ENCODE measurements at regions not wholly inside any gene's neighbourhood (a gene's known extent, or its start where the extent isn't known, plus 50 kb on each side); places are given as distances from the start of the nearest gene placed in this dataset.
"Not testable (repeated sequence)": the region's sequence is repeated elsewhere in the genome, so short reads cannot be mapped to it uniquely, and the experiment has no call there.

GRCh38 chr9:68593760-68594159, 53.1 kb upstream of the TMEM252 start:
- H3K9me3 Mint-ChIP-seq, result peaks cover 12% of the 10 kb centered on the region
- not testable (repeated sequence) for H3K27me3 Mint-ChIP-seq, H3K36me3 Mint-ChIP-seq, H3K4me3 Mint-ChIP-seq, ATAC-seq
- peaks cover 12% of the 10 kb centered on the region for H3K4me1 Mint-ChIP-seq
- H3K27ac Mint-ChIP-seq, result peak overlapping the region; percentile 15

- no peaks in the 10 kb centered on the region for H3K27me3 Mint-ChIP-seq
- H3K36me3 Mint-ChIP-seq, result peaks cover 7% of the 10 kb centered on the region
- peaks cover 2% of the 10 kb centered on the region for H3K9me3 Mint-ChIP-seq
- H3K27ac Mint-ChIP-seq, result no peak overlapping the region
- no peak for ATAC-seq
- peaks cover 12% of the 10 kb centered on the region for H3K4me1 Mint-ChIP-seq
- no peak overlapping the region for H3K4me3 Mint-ChIP-seq
Measured at GRCh38 chr9:68595868-68596267, 55.2 kb upstream of the TMEM252 start.

GRCh38 chr9:68597362-68597997, 56.8 kb upstream of the TMEM252 start:
- no peak overlapping the region for H3K27ac Mint-ChIP-seq
- peaks cover 12% of the 10 kb centered on the region for H3K4me1 Mint-ChIP-seq
- no peaks in the 10 kb centered on the region for H3K9me3 Mint-ChIP-seq
- ATAC-seq, result no peak
- no peaks in the 10 kb centered on the region for H3K36me3 Mint-ChIP-seq
- H3K27me3 Mint-ChIP-seq, result no peaks in the 10 kb centered on the region
- no peak overlapping the region for H3K4me3 Mint-ChIP-seq

GRCh38 chr9:68599826-68600225, 59.1 kb upstream of the TMEM252 start:
- no peak for ATAC-seq
- Mint-ChIP-seq H3K27me3 (no peaks in the 10 kb centered on the region), H3K4me1 (peaks cover 12% of the 10 kb centered on the region), H3K4me3 (no peak overlapping the region), H3K27ac (no peak overlapping the region), H3K9me3 (no peaks in the 10 kb centered on the region), H3K36me3 (no peaks in the 10 kb centered on the region)

- no peak overlapping the region for H3K27ac Mint-ChIP-seq
- no peaks in the 10 kb centered on the region for H3K9me3 Mint-ChIP-seq
- peaks cover 12% of the 10 kb centered on the region for H3K4me1 Mint-ChIP-seq
- no peak for ATAC-seq
- no peak overlapping the region for H3K4me3 Mint-ChIP-seq
- no peaks in the 10 kb centered on the region for H3K27me3 Mint-ChIP-seq
- H3K36me3 Mint-ChIP-seq, result no peaks in the 10 kb centered on the region
Measured at GRCh38 chr9:68601081-68601480, 60.4 kb upstream of the TMEM252 start.

GRCh38 chr9:68603371-68603770, 62.7 kb upstream of the TMEM252 start:
- Mint-ChIP-seq H3K4me3 (no peak overlapping the region), H3K27ac (no peak overlapping the region), H3K27me3 (no peaks in the 10 kb centered on the region), H3K9me3 (no peaks in the 10 kb centered on the region), H3K36me3 (no peaks in the 10 kb centered on the region), H3K4me1 (no peaks in the 10 kb centered on the region)
- ATAC-seq, result no peak

GRCh38 chr9:68608763-68609162, 68.1 kb upstream of the TMEM252 start:
- H3K9me3 Mint-ChIP-seq, result no peaks in the 10 kb centered on the region
- no peaks in the 10 kb centered on the region for H3K36me3 Mint-ChIP-seq
- no peaks in the 10 kb centered on the region for H3K27me3 Mint-ChIP-seq
- H3K4me3 Mint-ChIP-seq, result no peak overlapping the region
- peak overlapping the region; percentile 11 for H3K27ac Mint-ChIP-seq
- H3K4me1 Mint-ChIP-seq, result no peaks in the 10 kb centered on the region
- no peak for ATAC-seq

- peak overlapping the region; percentile 60 for H3K27ac Mint-ChIP-seq
- H3K9me3 Mint-ChIP-seq, result peaks cover under 1% of the 10 kb centered on the region
- H3K36me3 Mint-ChIP-seq, result peaks cover 1% of the 10 kb centered on the region
- H3K27me3 Mint-ChIP-seq, result no peaks in the 10 kb centered on the region
- no peak overlapping the region for H3K4me3 Mint-ChIP-seq
- no peak for ATAC-seq
- no peaks in the 10 kb centered on the region for H3K4me1 Mint-ChIP-seq
Measured at GRCh38 chr9:68609901-68610415, 69.3 kb upstream of the TMEM252 start.

GRCh38 chr9:68614121-68614520, 73.4 kb upstream of the TMEM252 start:
- no peak overlapping the region for H3K27ac Mint-ChIP-seq
- H3K27me3 Mint-ChIP-seq, result no peaks in the 10 kb centered on the region

GRCh38 chr9:68617011-68617410, 76.3 kb upstream of the TMEM252 start:
- H3K9me3 Mint-ChIP-seq, H3K27ac Mint-ChIP-seq, H3K4me3 Mint-ChIP-seq, H3K36me3 Mint-ChIP-seq, H3K27me3 Mint-ChIP-seq, ATAC-seq, H3K4me1 Mint-ChIP-seq: not testable (repeated sequence)

More at GRCh38 chr9:68614121-68614520, 73.4 kb upstream of the TMEM252 start:
- Mint-ChIP-seq H3K36me3 (peaks cover 5% of the 10 kb centered on the region), H3K4me3 (no peak overlapping the region), H3K4me1 (no peaks in the 10 kb centered on the region), H3K9me3 (peaks cover 3% of the 10 kb centered on the region)
- no peak for ATAC-seq

- H3K9me3 Mint-ChIP-seq, result peaks cover 3% of the 10 kb centered on the region
- ATAC-seq, result peak; percentile 24
- peaks cover 5% of the 10 kb centered on the region for H3K36me3 Mint-ChIP-seq
- no peak overlapping the region for H3K27ac Mint-ChIP-seq
- no peak overlapping the region for H3K4me3 Mint-ChIP-seq
- H3K4me1 Mint-ChIP-seq, result peaks cover 6% of the 10 kb centered on the region
- no peaks in the 10 kb centered on the region for H3K27me3 Mint-ChIP-seq
Measured at GRCh38 chr9:68619072-68619471, 78.4 kb upstream of the TMEM252 start.

- Mint-ChIP-seq H3K27me3 (no peaks in the 10 kb centered on the region), H3K36me3 (peaks cover 5% of the 10 kb centered on the region), H3K4me3 (no peak overlapping the region), H3K4me1 (peaks cover 6% of the 10 kb centered on the region), H3K9me3 (peaks cover 3% of the 10 kb centered on the region), H3K27ac (no peak overlapping the region)
- no peak for ATAC-seq
Measured at GRCh38 chr9:68619636-68620035, 79.0 kb upstream of the TMEM252 start.

- H3K27me3 Mint-ChIP-seq, result no peaks in the 10 kb centered on the region
- H3K4me1 Mint-ChIP-seq, result no peaks in the 10 kb centered on the region
- H3K9me3 Mint-ChIP-seq, result no peaks in the 10 kb centered on the region
- no peak for ATAC-seq
- H3K4me3 Mint-ChIP-seq, result no peak overlapping the region
- H3K27ac Mint-ChIP-seq, result no peak overlapping the region
- no peaks in the 10 kb centered on the region for H3K36me3 Mint-ChIP-seq
Measured at GRCh38 chr9:68625559-68625958, 79.5 kb upstream of the PIP5K1B start.

GRCh38 chr9:68626526-68626925, 78.5 kb upstream of the PIP5K1B start:
- Mint-ChIP-seq H3K4me1 (no peaks in the 10 kb centered on the region), H3K4me3 (no peak overlapping the region), H3K9me3 (no peaks in the 10 kb centered on the region), H3K27me3 (no peaks in the 10 kb centered on the region), H3K27ac (no peak overlapping the region), H3K36me3 (no peaks in the 10 kb centered on the region)
- ATAC-seq, result no peak

GRCh38 chr9:68627104-68627503, 77.9 kb upstream of the PIP5K1B start:
- ATAC-seq, result no peak
- no peaks in the 10 kb centered on the region for H3K9me3 Mint-ChIP-seq
- no peaks in the 10 kb centered on the region for H3K27me3 Mint-ChIP-seq

GRCh38 chr9:68627594-68627993, 77.4 kb upstream of the PIP5K1B start:
- H3K27ac Mint-ChIP-seq, result no peak overlapping the region
- H3K4me1 Mint-ChIP-seq, result no peaks in the 10 kb centered on the region
- ATAC-seq, result no peak
- no peak overlapping the region for H3K4me3 Mint-ChIP-seq
- H3K36me3 Mint-ChIP-seq, result no peaks in the 10 kb centered on the region
- no peaks in the 10 kb centered on the region for H3K9me3 Mint-ChIP-seq
- H3K27me3 Mint-ChIP-seq, result no peaks in the 10 kb centered on the region

More at GRCh38 chr9:68627104-68627503, 77.9 kb upstream of the PIP5K1B start:
- Mint-ChIP-seq H3K36me3 (no peaks in the 10 kb centered on the region), H3K4me3 (no peak overlapping the region), H3K4me1 (no peaks in the 10 kb centered on the region), H3K27ac (no peak overlapping the region)

All from stimulated activated memory B cell treated with anti-CD40 and anti-IgM and Interleukin-4, amounts not matched to agents 10 μg/mL and 1 μg/mL and 100 μg/mL, for 72 hours (primary cell).